GM19438 (cell line): ENCODE measurements at regions not wholly inside any gene's neighbourhood (a gene's known extent, or its start where the extent isn't known, plus 50 kb on each side); places are given as distances from the start of the nearest gene placed in this dataset.
A peak's percentile ranks its signal among the peaks of the same experiment; 100 is the strongest.

Source experiments
- ATAC-seq: cut with Tn5 transposase; IDR thresholded peaks from one replicate; pipeline ENCODE4 v1.9.1; 2021; ENCODE audit warnings: low read depth; ENCODE audit not compliant: unreplicated experiment

GRCh38 chr2:191738003-191738402 is 60.1 kb downstream of the NABP1 start:
- no peak for ATAC-seq

GRCh38 chr2:191738667-191739066 is 60.7 kb downstream of the NABP1 start:
- ATAC-seq = no peak

- ATAC-seq = no peak
Observed at GRCh38 chr2:191739194-191739593, 61.3 kb downstream of the NABP1 start.

GRCh38 chr2:191740016-191740419 is 62.1 kb downstream of the NABP1 start:
- peak; percentile 70 for ATAC-seq

- no peak for ATAC-seq
Observed at GRCh38 chr2:191740759-191741158, 62.8 kb downstream of the NABP1 start.

DNA sequence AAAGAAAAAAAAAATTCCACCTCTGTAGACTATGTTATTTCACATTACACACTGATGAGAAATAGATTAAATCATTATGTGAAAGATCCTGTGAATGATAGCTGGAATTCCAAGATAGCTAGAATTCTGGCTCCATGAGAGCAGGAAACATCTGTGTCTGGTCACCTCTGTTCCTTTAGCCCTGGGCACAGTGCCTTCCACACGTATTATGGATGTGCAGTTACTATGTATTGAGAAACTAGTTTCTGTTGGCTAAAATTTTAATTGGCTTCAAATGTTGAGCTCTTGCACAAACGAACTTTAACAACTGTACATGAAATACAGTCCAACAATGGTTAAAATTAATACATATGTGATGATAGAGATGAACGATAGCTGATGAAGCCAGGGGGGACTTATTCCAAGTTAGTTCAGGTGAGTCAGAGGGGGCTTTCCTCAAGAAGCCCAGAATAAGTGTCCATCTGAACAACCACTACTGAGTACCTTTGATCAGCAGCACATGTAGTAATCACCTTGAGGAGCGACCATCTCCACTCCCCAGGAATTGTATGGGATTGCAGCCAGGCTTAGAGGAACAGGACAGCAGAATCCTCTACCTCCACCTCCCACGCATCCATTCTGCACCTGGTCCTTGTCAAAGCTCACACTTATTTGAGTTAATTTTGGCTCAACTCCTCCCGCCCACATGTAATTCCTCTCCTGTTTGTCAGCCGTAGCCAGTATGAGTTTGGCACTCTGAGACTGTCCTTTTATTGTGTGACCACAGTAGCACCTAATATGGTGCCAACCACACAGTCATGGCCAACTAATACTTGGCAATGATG is 68.6 kb downstream of the NABP1 start:
- no peak for ATAC-seq

- ATAC-seq = no peak
Observed at GRCh38 chr2:191747170-191747530, 69.2 kb downstream of the NABP1 start.

DNA sequence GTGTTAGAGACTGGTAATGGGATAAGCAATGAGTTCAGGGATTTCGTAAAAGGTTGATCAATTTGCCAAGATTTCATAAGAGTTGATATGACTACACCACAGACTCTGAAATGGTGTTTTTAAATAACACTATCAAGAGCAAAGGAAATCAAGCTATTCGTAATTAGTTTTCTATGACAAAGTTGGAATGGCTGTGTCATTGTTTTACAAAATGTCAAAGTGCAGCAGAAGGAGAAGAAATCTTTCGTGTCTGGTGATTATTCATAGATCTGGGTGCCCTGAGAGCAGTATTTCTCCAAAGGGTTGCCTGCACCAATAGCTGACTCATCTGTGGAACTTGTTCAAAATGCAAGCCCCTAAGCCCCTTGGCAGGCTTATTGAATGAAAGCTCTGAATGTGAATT is 70.1 kb downstream of the NABP1 start:
- no peak for ATAC-seq

- no peak for ATAC-seq
Observed at GRCh38 chr2:191748528-191749180, 70.7 kb downstream of the NABP1 start.

GRCh38 chr2:191749181-191749540 is 71.2 kb downstream of the NABP1 start:
- no peak for ATAC-seq

DNA sequence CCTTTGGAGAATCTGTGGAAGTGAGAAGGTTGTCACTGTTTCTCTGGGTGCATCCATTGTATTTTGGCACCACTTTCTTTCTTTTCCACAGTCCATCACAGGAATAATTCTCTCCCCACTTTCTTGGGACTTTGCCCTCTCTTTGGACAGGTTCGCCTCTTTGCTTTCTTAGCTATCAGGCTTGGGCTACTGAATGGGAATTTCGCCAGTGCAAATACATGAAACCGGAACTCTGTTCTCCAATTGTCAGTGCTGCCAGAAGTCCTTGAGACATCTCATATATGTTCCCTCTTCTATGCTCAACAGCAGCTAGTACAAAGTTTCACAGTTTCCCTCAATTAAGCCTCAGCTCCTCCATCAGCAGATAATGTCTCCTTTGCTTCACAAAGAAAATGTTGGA is 76.2 kb downstream of the NABP1 start:
- ATAC-seq = no peak

DNA sequence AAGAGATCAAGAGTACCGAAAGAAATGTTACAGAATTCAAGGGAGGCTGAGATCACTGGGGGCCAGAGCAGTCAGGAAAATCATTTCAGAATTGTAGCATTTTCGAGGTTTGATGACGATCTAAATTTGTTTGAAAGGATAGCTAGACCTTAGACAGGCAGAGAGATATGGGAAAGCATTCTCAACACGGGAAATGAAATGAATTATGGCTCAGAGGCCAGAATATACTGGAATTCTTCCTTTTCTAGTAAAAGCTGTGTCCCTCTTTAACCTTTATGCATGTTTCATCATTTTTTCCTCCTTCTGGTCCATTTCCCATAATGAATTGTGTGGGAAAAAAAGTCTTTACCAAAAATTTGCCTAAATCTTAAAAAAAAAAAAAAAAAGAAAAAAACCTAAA is 78.8 kb downstream of the NABP1 start:
- ATAC-seq = no peak

DNA sequence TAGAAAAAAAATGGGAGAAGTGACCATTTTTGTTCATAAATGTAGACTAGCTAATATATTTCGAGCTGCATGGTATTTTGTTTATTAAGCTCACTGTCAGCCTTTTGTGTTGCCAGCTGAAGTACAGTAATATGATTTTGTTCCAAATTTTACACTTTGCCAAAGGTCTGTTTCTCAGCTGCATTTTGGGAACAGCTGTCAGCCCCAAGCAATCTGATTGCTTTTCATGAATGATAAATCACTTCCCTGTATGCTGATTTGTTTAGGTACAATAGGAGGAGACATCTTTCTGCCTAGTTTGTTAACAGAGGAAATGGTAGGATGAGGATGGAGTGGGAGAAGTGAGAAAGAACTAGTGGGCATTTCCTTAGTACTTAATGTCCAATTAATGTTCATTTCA is 79.3 kb downstream of the NABP1 start:
- no peak for ATAC-seq

- peak; percentile 100 for ATAC-seq
Observed at GRCh38 chr2:191758518-191759507, 80.9 kb downstream of the NABP1 start.

- no peak for ATAC-seq
Observed at GRCh38 chr2:191759680-191760079, 81.7 kb downstream of the NABP1 start.

DNA sequence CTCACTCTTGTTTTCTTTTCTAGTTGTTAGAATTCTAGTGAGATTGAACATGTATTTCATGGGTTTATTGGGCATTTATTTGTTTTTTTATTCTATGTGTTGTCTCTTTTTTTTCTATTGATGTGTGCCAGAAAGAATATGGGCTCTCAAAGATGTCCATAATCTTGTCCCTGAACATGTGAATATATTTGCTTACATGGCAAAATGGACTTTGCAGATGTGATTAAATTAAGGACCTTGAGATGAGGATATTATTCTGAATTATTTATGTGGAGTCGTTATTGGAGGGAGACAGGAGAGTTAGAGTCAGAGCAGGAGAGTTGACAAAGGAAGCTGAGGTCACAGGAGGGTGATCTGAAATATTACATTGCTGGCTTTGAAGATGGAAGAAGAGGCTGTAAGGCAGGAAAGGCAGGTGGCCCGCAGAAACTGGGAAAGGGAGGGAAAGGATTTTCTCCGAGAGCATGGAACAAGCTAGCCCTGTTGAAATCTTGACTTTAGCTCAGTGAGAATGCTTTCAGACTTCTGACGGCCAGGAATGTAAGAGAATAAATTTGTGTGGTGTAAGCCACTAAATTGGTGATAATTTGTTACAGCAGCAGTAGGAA is 82.8 kb downstream of the NABP1 start:
- no peak for ATAC-seq

GRCh38 chr2:191773136-191773535 is 73.8 kb downstream of the CAVIN2 start:
- no peak for ATAC-seq

- no peak for ATAC-seq
Observed at GRCh38 chr2:191777351-191777750, 69.5 kb downstream of the CAVIN2 start.

DNA sequence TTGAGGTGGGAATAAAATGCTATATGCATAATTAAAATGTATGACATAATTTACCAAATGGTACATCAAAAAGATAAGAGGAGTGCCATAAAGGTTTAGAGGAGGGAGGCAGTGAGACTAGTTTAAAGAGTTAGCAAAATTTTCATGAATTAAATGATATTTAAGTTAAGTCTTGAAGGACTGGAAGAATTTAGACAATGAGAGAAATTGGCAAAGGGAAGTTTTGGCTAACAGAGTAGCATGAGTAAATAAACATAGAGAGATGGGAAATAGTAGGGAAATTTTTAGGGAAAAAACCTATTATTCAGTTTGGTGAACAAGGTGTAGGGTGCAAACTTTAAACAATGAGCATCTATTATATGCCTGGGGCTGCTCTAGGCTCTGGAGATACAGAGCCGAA is 68.8 kb downstream of the CAVIN2 start:
- no peak for ATAC-seq

- ATAC-seq = no peak
Observed at GRCh38 chr2:191782351-191782750, 64.5 kb downstream of the CAVIN2 start.

DNA sequence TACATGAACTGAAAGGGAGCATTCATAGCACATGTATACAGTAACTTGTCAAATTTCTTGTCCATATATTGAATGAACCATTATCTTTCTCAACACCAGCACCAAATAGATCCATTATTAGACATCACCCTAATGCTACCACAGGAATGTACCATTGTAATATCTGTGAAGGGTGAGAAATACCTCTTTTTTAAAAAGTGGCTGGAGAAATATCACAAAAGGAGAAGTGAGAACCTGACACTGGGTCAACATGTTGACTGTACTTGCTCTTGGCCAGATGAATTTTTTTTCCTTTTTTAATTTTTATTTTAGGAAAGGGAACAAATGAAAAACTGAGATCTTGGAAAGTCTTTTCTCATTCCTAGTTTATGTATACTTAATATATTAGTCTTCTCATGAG is 63.5 kb downstream of the CAVIN2 start:
- ATAC-seq = peak; percentile 42
